HCT116 (cell line): ENCODE measurements at regions not wholly inside any gene's neighbourhood (a gene's known extent, or its start where the extent isn't known, plus 50 kb on each side); places are given as distances from the start of the nearest gene placed in this dataset.

Experiments used
- EZH2 ChIP-seq: fragments of 200-600 bp; sonication (generic); IDR thresholded peaks from 2 replicates; pipeline ENCODE4 v1.6.1; 2017; ENCODE audit warnings: antibody characterized with exemption, mixed run types
- ZNF274 ChIP-seq: fragments of 200-500 bp; sonication (Bioruptor generic); IDR thresholded peaks from 2 replicates; pipeline ENCODE4 v1.6.1; 2014; ENCODE audit warnings: mild to moderate bottlenecking, low read depth, low read length, inconsistent platforms
- TF ChIP-seq, protein P1 (sequence below), 3 experiments: fragments of 200-600 bp in 1 of 3; sonication (generic) in 1 of 3; IDR thresholded peaks in 2 of 3; conservative IDR thresholded peaks in 1 of 3; 2 replicates each; pipeline ENCODE4 v1.5.1; 2012 to 2017; ENCODE audit warnings: low read depth in 2 of 3, low read length in 2 of 3, antibody characterized with exemption in 1 of 3, borderline replicate concordance in 1 of 3, control low read depth in 1 of 3, mild to moderate bottlenecking in 1 of 3, mixed read lengths in 1 of 3, mixed run types in 1 of 3, moderate library complexity in 1 of 3; ENCODE audit not compliant: insufficient read depth in 1 of 3

DNA sequence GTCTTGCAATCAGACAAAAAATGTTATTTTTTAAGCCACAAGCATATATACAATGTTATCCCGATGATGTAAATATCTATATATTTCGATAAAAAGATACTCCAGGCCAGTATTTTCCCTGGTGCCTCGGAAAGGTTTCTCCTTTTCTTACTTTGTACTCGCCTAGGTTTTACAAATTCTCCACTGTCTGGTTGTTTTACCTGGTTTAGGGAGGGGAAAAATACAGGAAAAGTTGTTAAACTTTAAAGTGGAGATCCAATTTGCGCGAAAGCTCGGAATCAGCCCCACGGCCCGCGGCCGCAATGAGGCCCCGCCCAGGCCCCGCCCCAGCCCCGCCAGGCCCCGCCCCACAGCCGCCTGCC is 58.4 kb upstream of the WNT7B start:
- TF ChIP-seq EZH2 (no peak), ZNF274 (no peak)
- TF ChIP-seq, protein P1, sequence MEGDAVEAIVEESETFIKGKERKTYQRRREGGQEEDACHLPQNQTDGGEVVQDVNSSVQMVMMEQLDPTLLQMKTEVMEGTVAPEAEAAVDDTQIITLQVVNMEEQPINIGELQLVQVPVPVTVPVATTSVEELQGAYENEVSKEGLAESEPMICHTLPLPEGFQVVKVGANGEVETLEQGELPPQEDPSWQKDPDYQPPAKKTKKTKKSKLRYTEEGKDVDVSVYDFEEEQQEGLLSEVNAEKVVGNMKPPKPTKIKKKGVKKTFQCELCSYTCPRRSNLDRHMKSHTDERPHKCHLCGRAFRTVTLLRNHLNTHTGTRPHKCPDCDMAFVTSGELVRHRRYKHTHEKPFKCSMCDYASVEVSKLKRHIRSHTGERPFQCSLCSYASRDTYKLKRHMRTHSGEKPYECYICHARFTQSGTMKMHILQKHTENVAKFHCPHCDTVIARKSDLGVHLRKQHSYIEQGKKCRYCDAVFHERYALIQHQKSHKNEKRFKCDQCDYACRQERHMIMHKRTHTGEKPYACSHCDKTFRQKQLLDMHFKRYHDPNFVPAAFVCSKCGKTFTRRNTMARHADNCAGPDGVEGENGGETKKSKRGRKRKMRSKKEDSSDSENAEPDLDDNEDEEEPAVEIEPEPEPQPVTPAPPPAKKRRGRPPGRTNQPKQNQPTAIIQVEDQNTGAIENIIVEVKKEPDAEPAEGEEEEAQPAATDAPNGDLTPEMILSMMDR (IDR thresholded peaks at IDR 0.05 in 2 of 3, conservative IDR thresholded peaks at IDR 0.05 in 1 of 3; ENCODE audit: borderline replicate concordance in 1 of 3, insufficient read depth in 1 of 3, low read depth in 2 of 3, low read length in 2 of 3): no peak
